ENCODE measurements at regions not wholly inside any gene's neighbourhood (a gene's known extent, or its start where the extent isn't known, plus 50 kb on each side); places are given as distances from the start of the nearest gene placed in this dataset.

DNA sequence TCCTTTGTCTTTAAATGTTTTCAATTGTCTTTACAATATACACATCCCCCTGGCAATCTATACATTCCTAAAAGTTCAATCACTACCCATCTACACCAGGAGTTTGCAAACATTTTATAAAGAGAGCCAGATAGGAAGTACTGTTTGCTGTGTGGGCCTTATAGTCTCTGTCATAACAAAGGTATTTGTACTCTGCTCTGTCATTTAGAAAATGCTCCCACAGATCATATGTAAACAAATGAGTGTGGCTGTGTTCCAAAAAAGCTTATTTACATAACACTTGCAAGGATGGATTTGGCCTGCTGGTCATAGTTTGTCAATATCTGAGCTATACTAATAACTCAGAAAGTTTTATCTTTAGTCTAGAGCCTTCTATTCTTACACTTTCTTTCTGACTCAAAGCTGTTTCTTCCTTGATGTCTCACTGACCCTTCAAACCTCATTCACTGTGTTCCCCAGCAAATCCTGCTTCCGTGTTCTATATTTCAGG is 511.9 kb downstream of the GBE1 start:
- TF ChIP-seq, protein P1, sequence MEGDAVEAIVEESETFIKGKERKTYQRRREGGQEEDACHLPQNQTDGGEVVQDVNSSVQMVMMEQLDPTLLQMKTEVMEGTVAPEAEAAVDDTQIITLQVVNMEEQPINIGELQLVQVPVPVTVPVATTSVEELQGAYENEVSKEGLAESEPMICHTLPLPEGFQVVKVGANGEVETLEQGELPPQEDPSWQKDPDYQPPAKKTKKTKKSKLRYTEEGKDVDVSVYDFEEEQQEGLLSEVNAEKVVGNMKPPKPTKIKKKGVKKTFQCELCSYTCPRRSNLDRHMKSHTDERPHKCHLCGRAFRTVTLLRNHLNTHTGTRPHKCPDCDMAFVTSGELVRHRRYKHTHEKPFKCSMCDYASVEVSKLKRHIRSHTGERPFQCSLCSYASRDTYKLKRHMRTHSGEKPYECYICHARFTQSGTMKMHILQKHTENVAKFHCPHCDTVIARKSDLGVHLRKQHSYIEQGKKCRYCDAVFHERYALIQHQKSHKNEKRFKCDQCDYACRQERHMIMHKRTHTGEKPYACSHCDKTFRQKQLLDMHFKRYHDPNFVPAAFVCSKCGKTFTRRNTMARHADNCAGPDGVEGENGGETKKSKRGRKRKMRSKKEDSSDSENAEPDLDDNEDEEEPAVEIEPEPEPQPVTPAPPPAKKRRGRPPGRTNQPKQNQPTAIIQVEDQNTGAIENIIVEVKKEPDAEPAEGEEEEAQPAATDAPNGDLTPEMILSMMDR (IDR thresholded peaks at IDR 0.05): no peak
- no peak for TF ChIP-seq POLR2A (IDR thresholded peaks at IDR 0.05)
